Right lobe of liver (tissue), 6 donors: ENCODE measurements at regions not wholly inside any gene's neighbourhood (a gene's known extent, or its start where the extent isn't known, plus 50 kb on each side); places are given as distances from the start of the nearest gene placed in this dataset.

Source experiments
- ATAC-seq, 4 donors: fragments of 200-7000 bp; cut with Tn5 transposase; one replicate each; pipeline ENCODE4 v1.9.1; 2020; ENCODE audit warnings: mild to moderate bottlenecking in 4 of 4, moderate library complexity in 4 of 4
- DNase-seq, 3 donors: peaks; one replicate each; pipeline ENCODE4 v3.0.0-alpha.2; 2020
- H3K27ac ChIP-seq, 3 donors: fragments of 200-600 bp; one replicate each; pipeline ENCODE4 v1.8.0; 2022
- H3K27me3 ChIP-seq, 2 donors: fragments of 200-600 bp; one replicate each; pipeline ENCODE4 v1.8.0; 2022
- H3K36me3 ChIP-seq, 4 donors: fragments of 200-600 bp; sonication (generic) in 1 of 4; one replicate each; pipeline versions ENCODE4 v1.5.1 to v1.8.0; 2017 to 2022; ENCODE audit warnings: control low read depth in 1 of 4
- H3K4me1 ChIP-seq, 4 donors: fragments of 200-600 bp; sonication (generic) in 1 of 4; one replicate each; pipeline versions ENCODE4 v1.5.1 to v1.8.0; 2017 to 2022; ENCODE audit warnings: control low read depth in 1 of 4
- H3K4me3 ChIP-seq, 3 donors: fragments of 200-600 bp; one replicate each; pipeline ENCODE4 v1.8.0; 2022
- H3K9me3 ChIP-seq, 4 donors: fragments of 200-600 bp; sonication (generic) in 1 of 4; one replicate each; pipeline versions ENCODE4 v1.5.1 to v1.8.0; 2017 to 2022; ENCODE audit warnings: control low read depth in 1 of 4
- POLR2A ChIP-seq: fragments of 450-650 bp; IDR thresholded peaks from one replicate; pipeline ENCODE4 v1.6.1; 2017; ENCODE audit warnings: antibody characterized with exemption, mild to moderate bottlenecking
- WGBS: methylation state at CpG from one replicate; pipeline ENCODE4 v1.1.6; 2018; ENCODE audit warnings: low coverage, low lambda C conversion rate; ENCODE audit not compliant: insufficient coverage; ENCODE audit errors: missing lambda C conversion rate; 5-methylcytosine and 5-hydroxymethylcytosine counted together
- intact Hi-C, 2 donors: fragments of 100-400 bp; cut with DNase I; formaldehyde crosslinking; loops; one replicate each; pipeline versions ENCODE4 v1.11.2 to v1.14.1; 2022
- TF ChIP-seq, protein P1 (sequence below), 4 donors: fragments of 200-600 bp in 3 of 4; fragments of 450-650 bp in 1 of 4; IDR thresholded peaks; one replicate each; pipeline versions ENCODE4 v1.5.1 to v1.8.0; 2016 to 2022; ENCODE audit warnings: antibody characterized with exemption in 4 of 4, mild to moderate bottlenecking in 2 of 4
- donor health status: DM: no; HTN: yes; CAD: no.
- donor health status: DM: no; HTN: no; CAD: no.
- donor health status: DM: no; HTN: no; CAD: no.
- donor health status: DM: no; HTN: yes; CAD: no.
- donor health status: DM: no; HTN: yes; CAD: no.

DNA sequence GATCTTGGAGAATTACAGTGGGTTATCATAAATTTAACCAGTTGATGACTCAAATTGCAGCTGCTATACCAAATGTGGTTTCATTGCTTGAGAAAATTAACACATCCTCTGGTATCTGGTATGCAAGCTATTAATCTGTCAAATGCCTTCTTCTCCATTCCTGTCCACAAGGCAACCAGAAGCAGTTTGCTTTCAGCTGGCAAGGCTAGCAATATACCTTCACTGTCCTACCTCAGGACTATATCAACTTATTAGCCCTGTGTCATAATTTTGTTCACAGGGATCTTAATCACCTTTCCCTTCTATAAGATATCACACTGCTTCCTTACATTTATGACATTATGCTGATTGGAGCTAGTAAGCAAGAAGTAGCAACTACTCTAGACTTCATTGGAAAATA, 110.0 kb upstream of the GPC3 start:
- Histone ChIP-seq H3K4me1 (no peaks in the 10 kb centered on the region), H3K4me3 (no peak overlapping the region), H3K9me3 (no peaks in the 10 kb centered on the region), H3K27me3 (no peaks in the 10 kb centered on the region), H3K36me3 (no peaks in the 10 kb centered on the region), H3K27ac (no peak overlapping the region)
- TF ChIP-seq, protein P1, sequence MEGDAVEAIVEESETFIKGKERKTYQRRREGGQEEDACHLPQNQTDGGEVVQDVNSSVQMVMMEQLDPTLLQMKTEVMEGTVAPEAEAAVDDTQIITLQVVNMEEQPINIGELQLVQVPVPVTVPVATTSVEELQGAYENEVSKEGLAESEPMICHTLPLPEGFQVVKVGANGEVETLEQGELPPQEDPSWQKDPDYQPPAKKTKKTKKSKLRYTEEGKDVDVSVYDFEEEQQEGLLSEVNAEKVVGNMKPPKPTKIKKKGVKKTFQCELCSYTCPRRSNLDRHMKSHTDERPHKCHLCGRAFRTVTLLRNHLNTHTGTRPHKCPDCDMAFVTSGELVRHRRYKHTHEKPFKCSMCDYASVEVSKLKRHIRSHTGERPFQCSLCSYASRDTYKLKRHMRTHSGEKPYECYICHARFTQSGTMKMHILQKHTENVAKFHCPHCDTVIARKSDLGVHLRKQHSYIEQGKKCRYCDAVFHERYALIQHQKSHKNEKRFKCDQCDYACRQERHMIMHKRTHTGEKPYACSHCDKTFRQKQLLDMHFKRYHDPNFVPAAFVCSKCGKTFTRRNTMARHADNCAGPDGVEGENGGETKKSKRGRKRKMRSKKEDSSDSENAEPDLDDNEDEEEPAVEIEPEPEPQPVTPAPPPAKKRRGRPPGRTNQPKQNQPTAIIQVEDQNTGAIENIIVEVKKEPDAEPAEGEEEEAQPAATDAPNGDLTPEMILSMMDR (IDR thresholded peaks at IDR 0.05), result no peak
- no peak for TF ChIP-seq POLR2A
- ATAC-seq (no peak), DNase-seq (no peak)
- intact Hi-C loops, result no loop called here

DNA sequence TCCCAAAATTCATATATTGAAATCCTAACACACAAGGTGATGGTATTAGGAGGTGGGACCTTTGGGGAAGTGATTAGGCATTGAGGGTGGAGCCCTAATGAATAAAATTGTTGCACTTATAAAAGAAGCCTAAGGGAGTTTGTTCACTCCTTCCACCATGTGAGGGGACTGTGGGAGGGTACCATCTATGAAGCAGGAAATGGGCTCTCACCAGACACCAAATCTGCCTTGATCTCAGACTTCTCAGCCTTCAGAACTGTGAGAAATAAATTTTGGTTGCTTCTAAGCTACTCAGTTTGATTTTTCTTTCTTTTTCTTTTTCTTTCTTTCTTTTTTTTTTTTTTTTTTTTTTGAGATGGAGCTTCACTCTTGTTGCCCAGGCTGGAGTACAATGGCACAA, 116.2 kb upstream of the GPC3 start:
- Histone ChIP-seq H3K9me3 (no peaks in the 10 kb centered on the region), H3K27me3 (peaks cover 0 to 3% of the 10 kb centered on the region in 2 donors), H3K4me3 (no peak overlapping the region), H3K36me3 (no peaks in the 10 kb centered on the region), H3K4me1 (no peaks in the 10 kb centered on the region), H3K27ac (no peak overlapping the region)
- no peak for DNase-seq
- ATAC-seq, result no peak
- intact Hi-C loops, result no loop called here
- TF ChIP-seq POLR2A, result no peak
- TF ChIP-seq, protein P1 (IDR thresholded peaks at IDR 0.05), result no peak

GRCh38 chrX:134115270-134115669, 121.7 kb upstream of the CCDC160 start:
- Histone ChIP-seq H3K36me3 (no peaks in the 10 kb centered on the region), H3K4me3 (no peak overlapping the region), H3K27ac (no peak overlapping the region), H3K27me3 (peaks cover 0 to 11% of the 10 kb centered on the region in 2 donors), H3K9me3 (no peaks in the 10 kb centered on the region), H3K4me1 (no peaks in the 10 kb centered on the region)
- WGBS, result 66% methylated on average over 3 of the region's 3 CpGs
- intact Hi-C loops, result no loop called here
- DNase-seq (no peak), ATAC-seq (no peak)
- TF ChIP-seq, protein P1 (IDR thresholded peaks at IDR 0.05), result no peak
- no peak for TF ChIP-seq POLR2A

GRCh38 chrX:134137341-134137740, 99.6 kb upstream of the CCDC160 start:
- intact Hi-C loops, result no loop called here
- H3K27ac ChIP-seq, result no peak overlapping the region
- H3K9me3 ChIP-seq, result no peaks in the 10 kb centered on the region
- TF ChIP-seq, protein P1 (IDR thresholded peaks at IDR 0.05), result no peak
- no peak for TF ChIP-seq POLR2A
- H3K4me3 ChIP-seq, result no peak overlapping the region
- no peaks in the 10 kb centered on the region for H3K36me3 ChIP-seq
- no peaks in the 10 kb centered on the region for H3K27me3 ChIP-seq
- DNase-seq (no peak), ATAC-seq (no peak)
- no peaks in the 10 kb centered on the region for H3K4me1 ChIP-seq
- 36% methylated on average over 1 of the region's 1 CpG for WGBS

- Histone ChIP-seq H3K4me1 (no peaks in the 10 kb centered on the region), H3K9me3 (no peaks in the 10 kb centered on the region), H3K4me3 (no peak overlapping the region), H3K27me3 (no peaks in the 10 kb centered on the region), H3K36me3 (no peaks in the 10 kb centered on the region), H3K27ac (no peak overlapping the region)
- ATAC-seq (no peak), DNase-seq (no peak)
- intact Hi-C loops, result no loop called here
- no peak for TF ChIP-seq POLR2A
- TF ChIP-seq, protein P1 (IDR thresholded peaks at IDR 0.05), result no peak
- WGBS, result 12% methylated on average over 3 of the region's 3 CpGs
Observed at GRCh38 chrX:134139090-134139489, 97.9 kb upstream of the CCDC160 start.
